KOPT-K1 (cell line): ENCODE measurements at regions not wholly inside any gene's neighbourhood (a gene's known extent, or its start where the extent isn't known, plus 50 kb on each side); places are given as distances from the start of the nearest gene placed in this dataset.

Experiments used
- H3K27ac ChIP-seq: fragments of 200-600 bp; sonication (generic); 2 replicates; pipeline ENCODE4 v1.5.1; 2016; ENCODE audit warnings: antibody characterized with exemption, mild to moderate bottlenecking, low read depth, low read length; ENCODE audit not compliant: poor library complexity, severe bottlenecking
- H3K36me3 ChIP-seq: fragments of 200-600 bp; sonication (generic); 2 replicates; pipeline ENCODE4 v1.5.1; 2017; ENCODE audit warnings: antibody characterized with exemption, mild to moderate bottlenecking, low read length, moderate library complexity; ENCODE audit not compliant: insufficient read depth
- H3K9me3 ChIP-seq: fragments of 200-600 bp; sonication (generic); 2 replicates; pipeline ENCODE4 v1.5.1; 2017; ENCODE audit warnings: antibody characterized with exemption, low read length, mild to moderate bottlenecking; ENCODE audit not compliant: insufficient read depth, poor library complexity, severe bottlenecking

DNA sequence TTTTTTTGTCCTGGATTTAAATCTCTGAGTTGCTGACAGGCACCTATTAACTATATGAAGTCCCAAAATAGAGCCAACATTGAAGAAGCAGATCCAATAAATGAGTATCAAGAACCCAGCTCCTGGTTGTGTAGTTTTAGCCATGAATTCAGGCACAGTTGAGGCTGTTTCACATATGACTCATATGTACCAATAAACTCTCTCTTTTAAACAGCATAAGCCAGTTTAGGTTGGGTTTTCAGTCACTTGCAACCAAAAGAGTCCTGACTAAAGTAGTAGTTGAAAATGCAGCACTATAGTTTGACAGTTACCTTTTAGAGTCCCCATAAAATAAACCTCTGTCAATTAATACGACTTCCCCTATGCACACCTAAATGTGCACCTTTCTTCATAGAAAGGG lies 389.9 kb downstream of the RPS29 start:
- Histone ChIP-seq H3K27ac (no peak overlapping the region), H3K36me3 (no peaks in the 10 kb centered on the region), H3K9me3 (no peaks in the 10 kb centered on the region)

GRCh38 chr14:49194067-49194466 lies 392.1 kb downstream of the RPS29 start:
- Histone ChIP-seq H3K36me3 (no peaks in the 10 kb centered on the region), H3K27ac (no peak overlapping the region), H3K9me3 (no peaks in the 10 kb centered on the region)

- Histone ChIP-seq H3K36me3 (no peaks in the 10 kb centered on the region), H3K9me3 (no peaks in the 10 kb centered on the region), H3K27ac (no peak overlapping the region)
Observed at GRCh38 chr14:49193332-49194065, 392.7 kb downstream of the RPS29 start.

DNA sequence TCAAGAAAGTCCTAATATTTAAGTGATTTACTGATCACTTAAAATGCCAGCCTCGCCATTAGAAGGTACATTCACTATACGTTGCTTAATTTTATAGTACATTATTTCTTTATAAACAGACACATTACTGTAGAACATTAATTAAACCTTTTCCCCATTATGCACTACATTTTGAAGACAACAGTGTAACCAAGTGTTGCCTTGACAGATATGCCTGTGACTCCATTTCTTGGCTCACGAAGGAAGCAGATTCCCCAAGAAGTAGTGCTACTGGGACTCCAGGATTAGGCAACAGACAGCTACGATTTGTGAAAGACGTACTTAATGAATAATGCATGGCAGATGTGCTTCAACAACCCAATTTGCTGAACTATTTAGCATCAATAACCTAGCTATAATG lies 394.8 kb downstream of the RPS29 start:
- Histone ChIP-seq H3K36me3 (no peaks in the 10 kb centered on the region), H3K9me3 (no peaks in the 10 kb centered on the region), H3K27ac (no peak overlapping the region)

- Histone ChIP-seq H3K9me3 (no peaks in the 10 kb centered on the region), H3K36me3 (no peaks in the 10 kb centered on the region), H3K27ac (no peak overlapping the region)
Observed at GRCh38 chr14:49189375-49189774, 396.8 kb downstream of the RPS29 start.

- Histone ChIP-seq H3K27ac (no peak overlapping the region), H3K36me3 (no peaks in the 10 kb centered on the region), H3K9me3 (no peaks in the 10 kb centered on the region)
Observed at GRCh38 chr14:49187799-49188198, 398.4 kb downstream of the RPS29 start.

DNA sequence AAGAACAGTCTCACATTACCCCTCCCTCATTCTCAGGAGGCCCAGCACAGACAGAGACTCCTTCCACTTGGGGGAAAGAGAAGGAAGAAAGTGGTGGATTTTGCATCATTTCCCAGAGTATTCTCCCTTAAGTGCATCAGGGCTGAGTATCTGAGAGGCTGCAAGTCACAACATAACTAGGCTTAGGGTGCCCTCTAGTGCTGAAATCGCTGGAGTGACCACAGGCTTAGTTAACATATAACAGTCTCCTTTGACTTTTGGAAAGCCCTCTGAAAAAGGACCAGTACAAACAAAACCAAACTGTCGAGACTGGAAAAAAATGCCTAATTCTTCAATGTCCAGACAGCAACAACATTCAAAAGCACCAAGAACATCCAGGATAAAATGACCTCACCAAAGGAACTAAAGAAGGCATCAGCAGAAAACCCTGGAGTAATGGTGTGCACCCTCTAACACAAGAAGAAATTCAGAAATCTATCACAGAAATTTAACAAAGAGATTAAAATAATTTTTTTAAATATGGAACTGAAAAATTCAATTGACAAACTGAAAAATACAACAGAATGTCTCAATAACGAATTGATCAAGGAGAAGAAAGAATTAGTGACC lies 412.3 kb downstream of the RPS29 start:
- H3K9me3 ChIP-seq, result no peaks in the 10 kb centered on the region
- H3K27ac ChIP-seq, result no peak overlapping the region
- no peaks in the 10 kb centered on the region for H3K36me3 ChIP-seq

DNA sequence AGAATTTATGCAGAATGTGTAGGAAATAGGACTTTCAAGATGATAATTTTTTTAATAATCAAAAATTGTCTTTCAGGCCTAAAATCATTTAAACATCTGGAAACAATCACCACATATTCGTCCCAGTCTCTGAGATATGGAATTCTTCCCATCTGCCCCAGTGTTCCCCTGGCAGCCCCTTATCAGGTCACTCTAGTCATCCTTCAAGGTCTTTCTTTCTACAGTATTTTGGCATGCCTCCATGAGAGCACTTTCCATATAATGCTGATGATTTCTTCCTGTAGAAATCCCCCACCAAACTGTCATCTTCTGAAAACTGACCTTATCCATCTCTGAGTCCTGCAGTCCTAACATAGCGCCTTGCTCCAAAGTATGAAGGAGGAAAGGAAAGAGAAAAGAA lies 422.1 kb downstream of the RPS29 start:
- H3K9me3 ChIP-seq, result no peaks in the 10 kb centered on the region
- H3K27ac ChIP-seq, result no peak overlapping the region
- H3K36me3 ChIP-seq, result no peaks in the 10 kb centered on the region

DNA sequence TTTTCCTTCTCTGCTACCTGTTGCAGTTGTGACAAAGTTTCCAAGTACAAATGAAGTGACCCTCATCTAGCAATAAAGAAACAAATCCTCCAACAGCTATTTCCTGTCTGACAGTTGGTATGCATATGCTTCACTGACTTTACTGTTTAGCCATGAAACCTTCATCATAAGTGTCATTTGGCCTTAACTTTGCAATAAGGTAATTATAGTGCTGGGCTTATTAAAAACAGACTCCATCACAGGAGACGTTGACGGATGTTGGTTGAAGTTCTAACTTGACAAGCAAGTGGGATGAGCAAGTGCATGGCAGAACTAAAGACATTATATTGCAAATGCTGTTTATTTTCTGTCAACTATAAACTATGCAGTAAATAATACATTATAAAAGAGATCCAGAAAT lies 425.2 kb downstream of the RPS29 start:
- Histone ChIP-seq H3K9me3 (no peaks in the 10 kb centered on the region), H3K27ac (no peak overlapping the region), H3K36me3 (no peaks in the 10 kb centered on the region)

DNA sequence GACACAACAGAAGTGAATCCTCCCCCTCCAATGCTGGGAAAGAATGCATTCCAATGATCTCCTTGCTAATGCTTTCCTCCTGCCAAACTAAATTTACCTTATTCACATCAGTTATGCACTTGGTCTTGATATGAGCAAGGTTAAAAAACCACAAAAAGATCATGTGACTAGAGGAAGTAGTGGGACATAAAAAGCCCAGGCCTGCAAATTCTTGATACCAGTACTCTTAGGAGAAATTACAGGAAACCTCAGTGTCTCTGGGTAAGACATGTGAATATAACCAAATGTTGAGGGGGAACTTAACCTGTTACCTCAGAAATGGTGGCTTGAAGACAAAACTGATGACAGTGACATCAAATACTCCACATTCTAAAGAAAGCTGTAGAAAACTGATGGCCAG lies 427.1 kb downstream of the RPS29 start:
- Histone ChIP-seq H3K36me3 (no peaks in the 10 kb centered on the region), H3K9me3 (no peaks in the 10 kb centered on the region), H3K27ac (no peak overlapping the region)

DNA sequence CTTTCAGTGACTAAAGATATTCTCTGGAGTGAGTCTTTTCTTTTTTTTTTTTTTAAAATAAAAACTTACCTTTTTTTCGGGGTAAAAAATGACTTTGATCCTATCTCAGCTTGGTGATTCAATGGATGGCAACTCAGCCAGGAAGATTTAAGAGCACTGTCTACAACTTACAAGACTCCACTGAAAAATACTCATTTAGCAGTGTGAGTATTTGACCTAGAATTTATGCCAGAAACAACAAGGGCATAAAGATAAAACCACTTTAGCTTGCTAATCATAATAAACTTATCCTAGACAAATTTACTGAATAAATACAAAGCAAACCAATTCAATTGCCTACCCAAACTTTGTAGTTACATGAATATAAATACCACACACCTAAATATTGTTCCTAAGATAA lies 446.6 kb downstream of the RPS29 start:
- no peak overlapping the region for H3K27ac ChIP-seq
- H3K36me3 ChIP-seq, result no peaks in the 10 kb centered on the region
- no peaks in the 10 kb centered on the region for H3K9me3 ChIP-seq

DNA sequence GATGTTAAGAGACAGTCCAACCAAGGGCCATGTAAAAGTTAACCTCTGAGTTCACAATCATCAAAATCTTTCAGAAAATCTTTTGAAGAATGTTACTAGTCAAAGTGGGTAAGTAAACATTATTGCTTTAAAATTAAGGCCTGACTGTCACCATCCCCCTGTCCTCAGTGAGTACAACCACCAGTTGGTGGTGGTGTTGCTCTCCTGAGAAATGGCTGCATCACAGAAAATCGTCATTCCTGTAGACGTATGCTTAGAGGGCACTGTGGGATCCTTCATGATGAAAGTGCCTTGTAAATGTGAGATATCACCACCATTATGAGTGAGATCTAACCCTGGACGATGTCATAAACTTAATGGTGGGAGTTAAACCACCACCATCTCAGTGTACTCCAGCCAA lies 451.2 kb downstream of the RPS29 start:
- Histone ChIP-seq H3K36me3 (no peaks in the 10 kb centered on the region), H3K9me3 (peaks cover 5% of the 10 kb centered on the region), H3K27ac (no peak overlapping the region)

GRCh38 chr14:49121246-49121645 lies 464.9 kb downstream of the RPS29 start:
- no peak overlapping the region for H3K27ac ChIP-seq
- no peaks in the 10 kb centered on the region for H3K9me3 ChIP-seq
- H3K36me3 ChIP-seq, result no peaks in the 10 kb centered on the region

DNA sequence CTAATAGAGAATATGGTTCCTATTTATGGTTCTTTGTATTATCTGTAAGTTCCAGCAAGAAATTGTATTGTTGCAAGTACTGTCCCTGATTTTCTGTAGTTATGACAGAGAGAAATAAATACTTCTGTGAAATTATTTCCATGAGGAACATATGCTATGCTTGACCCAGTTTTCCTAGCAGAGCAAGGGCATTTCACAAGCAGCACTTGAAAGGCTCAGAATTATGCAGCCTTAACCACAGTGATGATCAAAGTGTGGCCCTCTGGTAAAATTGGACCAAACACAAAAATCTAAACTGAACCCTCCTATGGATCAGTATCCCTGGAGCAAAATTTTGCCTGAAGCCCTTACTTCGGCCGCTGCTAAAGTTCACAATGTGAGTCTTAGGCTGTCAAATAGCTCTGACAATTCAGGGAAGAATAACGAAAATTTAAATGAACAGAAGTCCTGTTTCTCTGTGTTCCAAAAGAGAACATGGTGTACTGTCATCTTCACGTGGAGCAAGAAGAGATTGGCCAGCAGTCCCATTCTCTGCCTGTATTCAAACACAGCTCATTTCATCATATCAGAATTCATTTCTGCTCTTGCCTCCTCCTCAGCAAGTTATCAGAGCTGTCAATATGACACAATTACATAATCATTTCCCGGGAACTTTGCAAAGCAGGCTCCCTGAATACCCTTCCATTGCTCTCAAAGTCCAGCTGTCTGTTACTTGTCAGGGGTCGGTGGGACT lies 471.9 kb downstream of the RPS29 start:
- Histone ChIP-seq H3K9me3 (no peaks in the 10 kb centered on the region), H3K36me3 (no peaks in the 10 kb centered on the region), H3K27ac (no peak overlapping the region)

- no peak overlapping the region for H3K27ac ChIP-seq
- no peaks in the 10 kb centered on the region for H3K36me3 ChIP-seq
- H3K9me3 ChIP-seq, result no peaks in the 10 kb centered on the region
Observed at GRCh38 chr14:49106741-49107667, 479.2 kb downstream of the RPS29 start.
